Upper lobe of left lung (tissue), 6 donors: ENCODE measurements at regions not wholly inside any gene's neighbourhood (a gene's known extent, or its start where the extent isn't known, plus 50 kb on each side); places are given as distances from the start of the nearest gene placed in this dataset.
A peak's percentile ranks its signal among the peaks of the same experiment; 100 is the strongest.

Experiments
- ATAC-seq, 2 donors: fragments of 200-7000 bp; cut with Tn5 transposase; one replicate each; pipeline ENCODE4 v1.9.1; 2022; ENCODE audit warnings: mild to moderate bottlenecking in 2 of 2, moderate library complexity in 2 of 2; ENCODE audit not compliant: low FRiP score in 2 of 2
- DNase-seq, 2 donors: peaks; one replicate each; pipeline ENCODE4 v3.0.0-alpha.2; 2019 to 2020
- H3K27ac ChIP-seq, 4 donors: fragments of 200-600 bp; sonication (generic); one replicate each; pipeline ENCODE4 v1.5.1; 2016 to 2019
- H3K27me3 ChIP-seq, 4 donors: fragments of 200-600 bp; sonication (generic); one replicate each; pipeline ENCODE4 v1.5.1; 2017 to 2019
- H3K36me3 ChIP-seq, 4 donors: fragments of 200-600 bp; sonication (generic); one replicate each; pipeline ENCODE4 v1.5.1; 2016 to 2019
- H3K4me1 ChIP-seq, 4 donors: fragments of 200-600 bp; sonication (generic); one replicate each; pipeline ENCODE4 v1.5.1; 2018 to 2019
- H3K4me3 ChIP-seq, 4 donors: fragments of 200-600 bp; sonication (generic); one replicate each; pipeline ENCODE4 v1.5.1; 2017 to 2019; ENCODE audit warnings: mild to moderate bottlenecking in 2 of 4, moderate library complexity in 1 of 4
- H3K9me3 ChIP-seq, 4 donors: fragments of 200-600 bp; sonication (generic); one replicate each; pipeline ENCODE4 v1.5.1; 2018 to 2019
- EP300 ChIP-seq, 4 donors: sonication (generic); formaldehyde crosslinking; IDR thresholded peaks; one replicate each; pipeline ENCODE4 v1.5.1; 2017; ENCODE audit warnings: antibody characterized with exemption in 4 of 4, control low read depth in 2 of 4
- POLR2A ChIP-seq, 4 donors: fragments of 450-650 bp; IDR thresholded peaks; one replicate each; pipeline ENCODE4 v1.5.1; 2016 to 2017; ENCODE audit warnings: antibody characterized with exemption in 4 of 4, mild to moderate bottlenecking in 2 of 4
- POLR2AphosphoS5 ChIP-seq, 2 donors: sonication (generic); formaldehyde crosslinking; IDR thresholded peaks; one replicate each; pipeline ENCODE4 v1.5.1; 2017; ENCODE audit warnings: antibody characterized with exemption in 2 of 2
- WGBS, 2 donors: methylation state at CpG; one replicate each; pipeline ENCODE4 v1.1.5; 2017 to 2018; 5-methylcytosine and 5-hydroxymethylcytosine counted together
- TF ChIP-seq, protein P1 (sequence below), 6 experiments: fragments of 450-650 bp in 4 of 6; fragments of 200-600 bp in 2 of 6; sonication (generic) in 2 of 6; IDR thresholded peaks; one replicate each; pipeline ENCODE4 v1.5.1; 2016 to 2019; ENCODE audit warnings: antibody characterized with exemption in 6 of 6
- donor health status: DM: no; HTN: no; CAD: no; lungs with moderate emphysema.
- donor health status: DM: no; HTN: yes; CAD: no; lungs with severe emphysema.

DNA sequence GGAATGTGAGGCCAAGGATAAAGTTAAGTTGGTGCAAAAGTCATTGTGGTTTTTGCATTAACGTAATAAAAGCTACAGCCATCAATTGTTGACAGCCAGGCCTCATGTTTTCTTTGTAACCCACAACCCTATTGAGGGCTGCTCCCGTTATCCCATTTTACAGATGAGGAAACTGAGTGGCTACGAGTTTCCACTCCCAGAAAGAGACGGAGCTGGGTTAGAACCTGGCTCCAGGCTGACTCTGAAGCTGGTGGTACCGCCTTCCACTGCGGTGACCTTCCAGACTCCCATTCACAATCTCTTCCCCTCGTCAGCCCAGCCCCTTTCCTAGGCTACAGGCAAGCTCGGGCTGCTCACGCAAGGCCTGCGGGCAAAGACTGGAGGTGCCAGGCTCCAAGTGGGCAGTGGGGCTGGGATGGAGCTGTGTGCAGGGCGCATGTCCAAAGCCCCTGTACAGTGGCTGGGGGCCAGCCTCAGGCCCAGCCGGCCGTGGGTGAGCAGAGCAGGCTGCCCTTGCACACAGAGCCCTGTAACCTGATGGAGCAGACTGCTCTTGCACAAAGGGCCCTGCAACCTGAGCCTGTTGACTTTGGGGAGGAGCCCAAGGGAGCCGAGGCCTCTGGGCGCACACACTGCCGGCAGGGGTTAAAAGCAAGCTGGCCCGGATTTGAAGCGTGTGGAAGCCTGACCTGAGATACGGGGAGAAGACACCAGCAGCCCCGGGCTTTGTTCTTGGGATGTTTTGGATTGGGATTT is 97.4 kb upstream of the TMPRSS2 start:
- peak; percentile 65 to 77 for DNase-seq
- Histone ChIP-seq H3K9me3 (no peaks in the 10 kb centered on the region), H3K36me3 (no peaks in the 10 kb centered on the region), H3K27me3 (no peaks in the 10 kb centered on the region), H3K4me3 (no peak overlapping the region), H3K4me1 (peaks cover 5 to 19% (median 14%) of the 10 kb centered on the region in 4 donors), H3K27ac (no peak overlapping the region)
- WGBS, 2 donors, result 65 to 70% methylated on average over 20 of the region's 20 CpGs
- TF ChIP-seq POLR2A (IDR thresholded peaks at IDR 0.05), result no peak
- TF ChIP-seq POLR2AphosphoS5 (IDR thresholded peaks at IDR 0.05), result no peak
- TF ChIP-seq EP300 (IDR thresholded peaks at IDR 0.05), result no peak
- TF ChIP-seq, protein P1, sequence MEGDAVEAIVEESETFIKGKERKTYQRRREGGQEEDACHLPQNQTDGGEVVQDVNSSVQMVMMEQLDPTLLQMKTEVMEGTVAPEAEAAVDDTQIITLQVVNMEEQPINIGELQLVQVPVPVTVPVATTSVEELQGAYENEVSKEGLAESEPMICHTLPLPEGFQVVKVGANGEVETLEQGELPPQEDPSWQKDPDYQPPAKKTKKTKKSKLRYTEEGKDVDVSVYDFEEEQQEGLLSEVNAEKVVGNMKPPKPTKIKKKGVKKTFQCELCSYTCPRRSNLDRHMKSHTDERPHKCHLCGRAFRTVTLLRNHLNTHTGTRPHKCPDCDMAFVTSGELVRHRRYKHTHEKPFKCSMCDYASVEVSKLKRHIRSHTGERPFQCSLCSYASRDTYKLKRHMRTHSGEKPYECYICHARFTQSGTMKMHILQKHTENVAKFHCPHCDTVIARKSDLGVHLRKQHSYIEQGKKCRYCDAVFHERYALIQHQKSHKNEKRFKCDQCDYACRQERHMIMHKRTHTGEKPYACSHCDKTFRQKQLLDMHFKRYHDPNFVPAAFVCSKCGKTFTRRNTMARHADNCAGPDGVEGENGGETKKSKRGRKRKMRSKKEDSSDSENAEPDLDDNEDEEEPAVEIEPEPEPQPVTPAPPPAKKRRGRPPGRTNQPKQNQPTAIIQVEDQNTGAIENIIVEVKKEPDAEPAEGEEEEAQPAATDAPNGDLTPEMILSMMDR (IDR thresholded peaks at IDR 0.05), result no peak
- peak in 1 of 2 donors; percentile 17 for ATAC-seq

DNA sequence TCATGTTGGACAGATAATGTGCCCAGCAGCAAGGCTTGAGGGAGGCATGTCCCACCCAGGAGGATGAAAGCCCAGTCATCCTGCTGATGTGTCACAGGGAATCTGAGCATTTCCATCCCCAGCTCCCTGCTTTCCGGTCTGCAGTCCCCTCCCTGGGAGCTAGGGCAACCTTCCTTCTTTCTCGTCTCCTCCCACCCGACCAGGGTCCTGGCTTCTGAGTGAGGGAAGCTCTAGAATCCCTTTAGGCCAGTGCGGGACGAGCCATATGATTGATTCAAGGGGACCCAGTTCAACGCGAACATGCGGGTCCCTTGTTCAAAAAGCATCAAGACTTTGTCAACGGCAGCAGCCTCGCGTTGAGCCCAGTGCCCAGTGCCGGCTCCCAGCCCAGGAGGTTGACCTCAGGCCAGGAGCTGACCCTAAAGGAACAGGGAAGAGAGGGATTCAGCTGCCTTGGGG is 96.7 kb upstream of the TMPRSS2 start:
- H3K36me3 ChIP-seq, result no peaks in the 10 kb centered on the region
- no peak overlapping the region for H3K27ac ChIP-seq
- peaks cover 5 to 23% (median 14%) of the 10 kb centered on the region in 4 donors for H3K4me1 ChIP-seq

DNA sequence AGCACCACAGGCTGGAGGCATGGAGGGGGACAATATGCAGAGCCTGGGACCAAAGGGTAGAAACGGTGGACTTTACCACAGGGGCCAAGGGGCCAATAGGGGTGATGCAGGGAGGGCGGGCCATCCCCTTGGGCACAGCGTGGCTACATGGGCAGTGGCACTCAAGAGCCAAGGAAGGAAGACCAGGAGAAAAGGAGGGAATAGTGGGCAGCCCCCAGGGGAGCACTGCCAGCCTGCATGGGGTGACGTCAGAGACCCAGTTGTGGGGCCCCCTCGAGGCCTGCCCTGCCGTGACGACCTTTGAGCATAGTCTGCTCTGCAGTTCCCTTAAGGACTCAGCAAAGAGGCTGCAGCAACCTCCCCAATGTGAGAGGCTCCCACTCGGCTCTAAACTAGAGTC is 95.5 kb upstream of the TMPRSS2 start:
- Histone ChIP-seq H3K9me3 (no peaks in the 10 kb centered on the region), H3K4me3 (no peak overlapping the region), H3K27ac (no peak overlapping the region), H3K4me1 (peaks cover 5 to 34% (median 16%) of the 10 kb centered on the region in 4 donors), H3K36me3 (no peaks in the 10 kb centered on the region), H3K27me3 (no peaks in the 10 kb centered on the region)
- peak in 1 of 2 donors; percentile 45 for DNase-seq
- 71 to 78% methylated on average over 4 to 8 of the region's 8 CpGs for WGBS, 2 donors
- no peak for ATAC-seq
- no peak for TF ChIP-seq EP300 (IDR thresholded peaks at IDR 0.05)
- no peak for TF ChIP-seq POLR2AphosphoS5 (IDR thresholded peaks at IDR 0.05)
- TF ChIP-seq, protein P1 (IDR thresholded peaks at IDR 0.05), result no peak
- TF ChIP-seq POLR2A (IDR thresholded peaks at IDR 0.05), result no peak

More for the DNA sequence above, 96.7 kb upstream of the TMPRSS2 start:
- 86 to 88% methylated on average over 12 of the region's 12 CpGs for WGBS, 2 donors
- Histone ChIP-seq H3K4me3 (no peak overlapping the region), H3K9me3 (no peaks in the 10 kb centered on the region), H3K27me3 (no peaks in the 10 kb centered on the region)
- ATAC-seq (no peak), DNase-seq (no peak)
- TF ChIP-seq POLR2AphosphoS5 (IDR thresholded peaks at IDR 0.05), result no peak

DNA sequence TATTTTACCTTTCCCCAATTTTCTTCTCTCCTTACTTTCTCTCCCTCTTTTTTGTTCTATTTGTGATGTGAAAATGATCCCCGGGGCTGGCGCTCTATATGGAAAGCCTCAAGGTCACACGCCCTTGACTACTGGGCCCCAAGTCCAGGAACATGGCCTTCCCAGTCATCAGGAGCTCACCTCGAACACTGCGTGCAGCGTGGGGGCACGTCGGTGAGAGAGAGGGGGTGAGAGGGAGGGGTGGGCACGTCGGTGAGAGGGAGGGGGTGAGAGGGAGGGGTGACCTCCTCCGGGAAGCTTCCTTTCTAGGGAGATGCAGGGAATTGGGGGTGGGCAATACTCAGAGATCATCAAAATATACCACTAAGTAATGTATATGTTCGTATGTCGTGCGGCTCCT is 94.6 kb upstream of the TMPRSS2 start:
- peaks cover 5 to 35% (median 16%) of the 10 kb centered on the region in 4 donors for H3K4me1 ChIP-seq

More for the DNA sequence above, 94.6 kb upstream of the TMPRSS2 start:
- 66 to 70% methylated on average over 14 of the region's 14 CpGs for WGBS, 2 donors
- Histone ChIP-seq H3K27me3 (no peaks in the 10 kb centered on the region), H3K27ac (no peak overlapping the region), H3K36me3 (no peaks in the 10 kb centered on the region), H3K4me3 (no peak overlapping the region), H3K9me3 (no peaks in the 10 kb centered on the region)
- TF ChIP-seq EP300 (IDR thresholded peaks at IDR 0.05) (no peak), POLR2AphosphoS5 (IDR thresholded peaks at IDR 0.05) (no peak), POLR2A (IDR thresholded peaks at IDR 0.05) (no peak)
- TF ChIP-seq, protein P1 (IDR thresholded peaks at IDR 0.05), result no peak
- no peak for ATAC-seq
- DNase-seq, result no peak
